ENCODE measurements at regions not wholly inside any gene's neighbourhood (a gene's known extent, or its start where the extent isn't known, plus 50 kb on each side); places are given as distances from the start of the nearest gene placed in this dataset.

DNA sequence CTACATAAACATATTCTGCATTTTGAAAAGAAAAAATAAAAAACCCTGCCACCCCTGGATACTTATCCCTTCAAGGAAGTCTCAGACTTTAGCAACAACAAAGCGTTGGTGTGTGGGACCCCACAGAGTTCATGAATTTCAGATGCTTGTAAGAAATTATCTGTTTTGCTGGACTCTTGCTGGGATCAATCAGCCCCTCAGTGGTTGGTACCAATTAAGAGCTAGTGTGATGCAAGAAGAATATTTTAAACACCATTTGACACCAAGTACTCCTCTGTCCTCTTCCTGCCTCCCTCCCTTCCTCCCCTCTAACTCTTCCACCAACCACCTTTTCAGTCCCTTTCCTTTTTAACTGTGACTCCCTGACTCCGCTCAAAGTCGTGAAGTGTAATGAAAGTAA, 51.5 kb downstream of the SST start:
- H3K9me3 Mint-ChIP-seq, result no peaks in the 10 kb centered on the region
- H3K4me1 Mint-ChIP-seq (ENCODE audit: low read depth in 2 of 2), result peaks cover 5 to 6% of the 10 kb centered on the region in 2 donors
- no peaks in the 10 kb centered on the region for H3K36me3 Mint-ChIP-seq
- no peak for ATAC-seq
- no peak for DNase-seq (ENCODE audit: low spot score)
- peaks cover 11 to 22% of the 10 kb centered on the region in 2 donors for H3K27me3 Mint-ChIP-seq
- H3K27ac Mint-ChIP-seq, result no peak overlapping the region
- no peak overlapping the region for H3K4me3 Mint-ChIP-seq

DNA sequence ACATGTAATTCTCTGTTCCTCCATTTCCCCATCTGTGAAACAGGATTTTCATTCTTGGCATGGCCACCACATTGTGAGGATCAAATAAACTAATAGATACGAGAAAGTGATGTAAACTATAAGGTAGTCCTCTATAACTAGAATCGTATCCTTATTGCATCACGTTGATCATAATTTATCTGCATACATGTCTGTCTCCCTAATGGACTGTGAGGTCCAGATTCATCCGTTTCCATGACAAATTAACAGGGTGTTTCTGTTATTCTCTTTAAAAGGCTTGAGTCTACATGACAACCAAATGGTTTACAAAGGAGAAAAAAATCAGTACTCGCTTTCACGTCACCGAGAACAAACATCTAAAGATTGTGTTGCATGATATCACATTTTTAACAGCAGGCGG, 53.0 kb downstream of the SST start:
- no peaks in the 10 kb centered on the region for H3K36me3 Mint-ChIP-seq
- no peak for ATAC-seq
- H3K4me1 Mint-ChIP-seq (ENCODE audit: low read depth in 2 of 2), result peaks cover 5 to 6% of the 10 kb centered on the region in 2 donors
- H3K27ac Mint-ChIP-seq, result no peak overlapping the region
- no peak for DNase-seq (ENCODE audit: low spot score)
- peaks cover 4 to 17% of the 10 kb centered on the region in 2 donors for H3K27me3 Mint-ChIP-seq
- no peak overlapping the region for H3K4me3 Mint-ChIP-seq
- no peaks in the 10 kb centered on the region for H3K9me3 Mint-ChIP-seq

DNA sequence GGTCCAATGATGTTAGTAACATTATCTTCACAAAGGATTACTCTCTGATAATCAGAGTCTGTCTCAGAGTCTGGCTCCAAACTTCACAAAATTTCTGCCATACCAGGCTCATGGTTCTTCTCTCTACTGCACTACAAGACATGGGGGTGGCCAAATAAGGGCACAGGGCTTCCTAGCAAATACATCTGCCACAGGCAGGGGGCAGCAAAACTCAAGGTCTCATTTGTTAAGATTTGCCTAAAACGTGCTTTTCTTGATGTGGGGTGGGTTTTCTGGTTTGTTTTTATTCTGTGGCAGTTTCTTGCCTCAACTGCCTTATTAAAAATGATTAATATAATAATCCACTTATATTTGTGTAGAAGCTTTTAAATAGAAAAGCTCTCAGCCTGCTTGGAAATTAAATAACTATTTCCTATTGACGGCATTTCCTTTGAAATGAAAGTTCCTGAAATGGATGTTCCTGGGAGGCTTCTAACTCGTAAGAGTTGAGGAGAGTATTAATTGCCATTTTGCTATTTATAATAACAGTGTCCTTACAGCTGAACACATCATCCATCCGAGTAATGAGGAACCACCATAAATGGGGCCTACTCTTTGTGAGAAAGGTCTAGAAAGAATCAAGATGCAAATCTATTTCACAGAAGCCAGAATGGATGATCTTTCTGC, 53.8 kb downstream of the SST start:
- H3K9me3 Mint-ChIP-seq, result no peaks in the 10 kb centered on the region
- no peak overlapping the region for H3K4me3 Mint-ChIP-seq
- peaks cover 4 to 17% of the 10 kb centered on the region in 2 donors for H3K27me3 Mint-ChIP-seq
- peaks cover 5 to 6% of the 10 kb centered on the region in 2 donors for H3K4me1 Mint-ChIP-seq (ENCODE audit: low read depth in 2 of 2)
- no peaks in the 10 kb centered on the region for H3K36me3 Mint-ChIP-seq
- DNase-seq (ENCODE audit: low spot score) (no peak), ATAC-seq (peak; percentile 68 to 71)
- no peak overlapping the region for H3K27ac Mint-ChIP-seq

DNA sequence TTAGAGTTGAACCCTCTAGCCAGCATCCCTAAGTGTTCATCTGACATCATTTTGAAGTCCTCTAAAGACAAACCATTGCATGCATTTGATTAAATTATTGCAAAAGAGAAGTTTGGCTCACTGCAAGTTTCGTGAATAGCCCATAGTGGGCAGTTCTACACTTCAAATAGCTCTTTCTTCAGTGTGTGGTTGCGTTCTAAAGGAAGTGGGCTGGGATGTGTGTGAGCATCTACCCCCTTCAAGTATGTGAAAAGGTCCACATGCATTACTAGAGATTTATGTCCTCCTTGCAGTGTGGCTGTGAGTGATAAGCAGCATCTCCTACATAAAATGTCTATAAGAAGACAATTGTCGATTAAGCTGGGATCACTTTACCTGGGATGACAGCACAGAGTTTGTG, 54.6 kb downstream of the SST start:
- H3K27ac Mint-ChIP-seq, result no peak overlapping the region
- DNase-seq (ENCODE audit: low spot score) (no peak), ATAC-seq (peak; percentile 76 to 87)
- H3K9me3 Mint-ChIP-seq, result no peaks in the 10 kb centered on the region
- no peak overlapping the region for H3K4me3 Mint-ChIP-seq
- H3K4me1 Mint-ChIP-seq (ENCODE audit: low read depth in 2 of 2), result peaks cover 5 to 6% of the 10 kb centered on the region in 2 donors
- H3K36me3 Mint-ChIP-seq, result no peaks in the 10 kb centered on the region
- peaks cover 4 to 20% of the 10 kb centered on the region in 2 donors for H3K27me3 Mint-ChIP-seq

GRCh38 chr3:187612656-187613055, 57.5 kb downstream of the SST start:
- Mint-ChIP-seq H3K9me3 (no peaks in the 10 kb centered on the region), H3K36me3 (no peaks in the 10 kb centered on the region), H3K27me3 (peaks cover 16 to 38% of the 10 kb centered on the region in 2 donors), H3K4me3 (no peak overlapping the region), H3K27ac (no peak overlapping the region), H3K4me1 (ENCODE audit: low read depth in 2 of 2) (peaks cover 5 to 6% of the 10 kb centered on the region in 2 donors)
- DNase-seq (ENCODE audit: low spot score) (no peak), ATAC-seq (no peak)

DNA sequence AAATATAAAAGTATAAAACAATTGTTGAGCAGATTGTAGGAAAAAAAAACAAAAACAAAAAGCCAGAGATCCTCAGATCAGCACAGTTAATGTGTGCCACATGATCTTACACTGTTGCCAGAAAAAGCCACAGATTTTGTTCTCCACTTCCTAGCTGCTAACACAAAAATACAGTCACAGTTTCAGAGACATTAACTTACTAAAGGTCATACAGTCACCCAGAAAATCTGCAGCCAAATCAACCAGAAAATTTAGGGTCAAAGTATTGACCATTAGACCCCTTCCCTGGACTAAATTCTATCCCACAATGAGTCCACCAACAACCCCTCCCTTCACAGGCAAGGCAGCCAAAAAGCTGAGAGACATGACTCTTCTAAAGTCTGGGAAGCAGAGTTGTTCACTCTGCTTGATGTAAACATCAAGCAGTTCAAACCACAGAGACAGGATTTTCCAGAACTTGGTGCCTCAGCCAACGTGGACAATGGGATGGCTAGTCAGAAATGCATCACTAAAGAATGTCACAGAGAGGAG, 59.1 kb downstream of the SST start:
- ATAC-seq (no peak), DNase-seq (ENCODE audit: low spot score) (no peak)
- H3K27me3 Mint-ChIP-seq, result peaks cover 29 to 54% of the 10 kb centered on the region in 2 donors
- no peak overlapping the region for H3K4me3 Mint-ChIP-seq
- no peak overlapping the region for H3K27ac Mint-ChIP-seq
- H3K36me3 Mint-ChIP-seq, result no peaks in the 10 kb centered on the region
- no peaks in the 10 kb centered on the region for H3K9me3 Mint-ChIP-seq
- H3K4me1 Mint-ChIP-seq (ENCODE audit: low read depth in 2 of 2), result peaks cover 2 to 5% of the 10 kb centered on the region in 2 donors

- H3K36me3 Mint-ChIP-seq, result no peaks in the 10 kb centered on the region
- H3K27me3 Mint-ChIP-seq, result peaks cover 44 to 68% of the 10 kb centered on the region in 2 donors
- no peak for ATAC-seq
- no peak for DNase-seq (ENCODE audit: low spot score)
- H3K4me1 Mint-ChIP-seq (ENCODE audit: low read depth in 2 of 2), result no peaks in the 10 kb centered on the region
- no peak overlapping the region for H3K27ac Mint-ChIP-seq
- no peaks in the 10 kb centered on the region for H3K9me3 Mint-ChIP-seq
- no peak overlapping the region for H3K4me3 Mint-ChIP-seq
Observed at GRCh38 chr3:187594272-187594671, 75.9 kb downstream of the SST start.

DNA sequence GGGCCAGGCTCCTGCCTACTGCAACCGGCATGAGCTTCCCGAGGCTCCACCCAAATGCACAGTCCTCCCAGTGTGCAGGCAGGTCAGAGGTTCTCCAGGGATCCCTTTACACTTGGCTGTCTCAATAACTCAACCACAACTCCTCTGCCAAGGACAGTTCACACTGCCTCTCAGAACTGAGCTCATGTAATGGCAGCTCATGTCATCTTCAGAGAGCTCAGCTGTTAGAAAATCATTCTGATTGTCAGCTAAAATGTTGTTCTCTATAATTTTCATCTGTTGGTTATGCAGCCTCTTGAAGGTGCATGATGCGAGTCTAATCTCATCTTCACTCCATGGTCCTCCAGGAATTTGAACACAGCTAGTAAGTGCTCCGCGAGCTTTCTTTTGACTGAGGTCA, 76.7 kb downstream of the SST start:
- H3K27me3 Mint-ChIP-seq, result peaks cover 42 to 60% of the 10 kb centered on the region in 2 donors
- no peak overlapping the region for H3K4me3 Mint-ChIP-seq
- no peak overlapping the region for H3K27ac Mint-ChIP-seq
- no peak for ATAC-seq
- DNase-seq (ENCODE audit: low spot score), result no peak
- no peaks in the 10 kb centered on the region for H3K9me3 Mint-ChIP-seq
- no peaks in the 10 kb centered on the region for H3K36me3 Mint-ChIP-seq
- H3K4me1 Mint-ChIP-seq (ENCODE audit: low read depth in 2 of 2), result no peaks in the 10 kb centered on the region

GRCh38 chr3:187590861-187591576, 79.2 kb downstream of the SST start:
- H3K4me3 Mint-ChIP-seq, result no peak overlapping the region
- no peak for ATAC-seq
- no peak overlapping the region for H3K27ac Mint-ChIP-seq
- no peak for DNase-seq (ENCODE audit: low spot score)
- peaks cover 0 to 2% of the 10 kb centered on the region in 2 donors for H3K4me1 Mint-ChIP-seq (ENCODE audit: low read depth in 2 of 2)
- H3K27me3 Mint-ChIP-seq, result peaks cover 44 to 63% of the 10 kb centered on the region in 2 donors
- no peaks in the 10 kb centered on the region for H3K36me3 Mint-ChIP-seq
- no peaks in the 10 kb centered on the region for H3K9me3 Mint-ChIP-seq

- ATAC-seq (no peak), DNase-seq (ENCODE audit: low spot score) (no peak)
- H3K27me3 Mint-ChIP-seq, result peaks cover 49 to 67% of the 10 kb centered on the region in 2 donors
- H3K4me1 Mint-ChIP-seq (ENCODE audit: low read depth in 2 of 2), result peaks cover 0 to 2% of the 10 kb centered on the region in 2 donors
- H3K27ac Mint-ChIP-seq, result no peak overlapping the region
- H3K4me3 Mint-ChIP-seq, result no peak overlapping the region
- no peaks in the 10 kb centered on the region for H3K9me3 Mint-ChIP-seq
- H3K36me3 Mint-ChIP-seq, result no peaks in the 10 kb centered on the region
Observed at GRCh38 chr3:187587076-187587475, 83.1 kb downstream of the SST start.

DNA sequence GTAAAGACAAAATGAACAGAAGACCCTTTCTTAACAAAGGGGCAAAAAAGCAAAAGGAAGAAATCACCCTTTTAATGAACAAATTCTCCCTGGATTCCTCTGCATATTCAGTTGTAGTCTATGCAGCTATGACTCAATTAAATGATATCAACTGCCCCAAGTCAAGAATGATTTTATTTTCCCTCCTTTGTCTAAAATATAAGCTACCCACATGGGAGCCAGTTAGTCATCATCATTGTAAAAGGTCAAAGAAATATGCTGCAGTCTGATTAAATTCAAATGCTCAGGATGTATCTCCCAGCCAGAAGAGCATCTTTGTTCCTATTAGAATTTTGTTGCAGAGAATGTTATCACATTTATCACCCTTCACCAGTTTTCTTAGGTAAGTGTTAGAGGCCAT, 84.0 kb downstream of the SST start:
- ATAC-seq, result no peak
- Mint-ChIP-seq H3K27me3 (peaks cover 48 to 61% of the 10 kb centered on the region in 2 donors), H3K4me1 (ENCODE audit: low read depth in 2 of 2) (peaks cover 0 to 2% of the 10 kb centered on the region in 2 donors), H3K36me3 (no peaks in the 10 kb centered on the region), H3K9me3 (no peaks in the 10 kb centered on the region), H3K27ac (no peak overlapping the region), H3K4me3 (no peak overlapping the region)
- no peak for DNase-seq (ENCODE audit: low spot score)

- no peak overlapping the region for H3K27ac Mint-ChIP-seq
- no peaks in the 10 kb centered on the region for H3K4me1 Mint-ChIP-seq (ENCODE audit: low read depth in 2 of 2)
- H3K27me3 Mint-ChIP-seq, result peaks cover 14% of the 10 kb centered on the region in 2 donors
- no peak overlapping the region for H3K4me3 Mint-ChIP-seq
- no peaks in the 10 kb centered on the region for H3K36me3 Mint-ChIP-seq
- ATAC-seq (no peak), DNase-seq (ENCODE audit: low spot score) (no peak)
- H3K9me3 Mint-ChIP-seq, result no peaks in the 10 kb centered on the region
Observed at GRCh38 chr3:187572441-187572840, 97.8 kb downstream of the SST start.

DNA sequence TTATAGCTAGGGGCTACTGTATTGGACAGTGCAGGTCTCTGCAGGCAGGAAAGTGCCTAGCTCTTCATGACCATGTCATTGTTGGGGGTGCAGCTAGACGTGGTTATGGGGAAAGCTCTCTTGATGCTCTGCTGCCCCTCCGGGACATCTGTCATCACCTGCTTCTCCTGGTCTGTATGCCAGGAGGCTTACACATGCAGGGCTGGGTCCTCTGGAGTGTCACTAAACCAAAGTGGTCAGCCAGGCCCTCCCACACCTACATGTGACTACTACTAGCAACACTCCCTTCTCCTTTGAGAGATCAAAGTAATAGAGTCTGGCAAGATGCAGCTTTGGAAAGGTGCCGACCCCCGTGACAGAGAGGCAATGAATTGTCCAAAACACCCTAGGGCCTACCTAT, 98.5 kb downstream of the SST start:
- ATAC-seq (no peak), DNase-seq (ENCODE audit: low spot score) (no peak)
- H3K36me3 Mint-ChIP-seq, result no peaks in the 10 kb centered on the region
- H3K4me1 Mint-ChIP-seq (ENCODE audit: low read depth in 2 of 2), result no peaks in the 10 kb centered on the region
- H3K27me3 Mint-ChIP-seq, result peaks cover 13 to 17% of the 10 kb centered on the region in 2 donors
- no peaks in the 10 kb centered on the region for H3K9me3 Mint-ChIP-seq
- H3K4me3 Mint-ChIP-seq, result no peak overlapping the region
- no peak overlapping the region for H3K27ac Mint-ChIP-seq

- ATAC-seq, result no peak
- no peak overlapping the region for H3K27ac Mint-ChIP-seq
- H3K4me1 Mint-ChIP-seq (ENCODE audit: low read depth in 2 of 2), result no peaks in the 10 kb centered on the region
Observed at GRCh38 chr3:187570776-187571175, 99.4 kb downstream of the SST start.

More at GRCh38 chr3:187570776-187571175, 99.4 kb downstream of the SST start:
- H3K36me3 Mint-ChIP-seq, result no peaks in the 10 kb centered on the region
- no peaks in the 10 kb centered on the region for H3K9me3 Mint-ChIP-seq
- no peak for DNase-seq (ENCODE audit: low spot score)
- no peak overlapping the region for H3K4me3 Mint-ChIP-seq
- H3K27me3 Mint-ChIP-seq, result peaks cover 8 to 18% of the 10 kb centered on the region in 2 donors

Measured in natural killer cell treated with Interleukin-12 subunit alpha and Interleukin-12 subunit beta and Interleukin-15 and Interleukin-18, amount 100 ng/mL, for 72 hours (primary cell).